ENCODE measurements at regions not wholly inside any gene's neighbourhood (a gene's known extent, or its start where the extent isn't known, plus 50 kb on each side); places are given as distances from the start of the nearest gene placed in this dataset.
"Not testable (repeated sequence)": the region's sequence is repeated elsewhere in the genome, so short reads cannot be mapped to it uniquely, and the experiment has no call there.

DNA sequence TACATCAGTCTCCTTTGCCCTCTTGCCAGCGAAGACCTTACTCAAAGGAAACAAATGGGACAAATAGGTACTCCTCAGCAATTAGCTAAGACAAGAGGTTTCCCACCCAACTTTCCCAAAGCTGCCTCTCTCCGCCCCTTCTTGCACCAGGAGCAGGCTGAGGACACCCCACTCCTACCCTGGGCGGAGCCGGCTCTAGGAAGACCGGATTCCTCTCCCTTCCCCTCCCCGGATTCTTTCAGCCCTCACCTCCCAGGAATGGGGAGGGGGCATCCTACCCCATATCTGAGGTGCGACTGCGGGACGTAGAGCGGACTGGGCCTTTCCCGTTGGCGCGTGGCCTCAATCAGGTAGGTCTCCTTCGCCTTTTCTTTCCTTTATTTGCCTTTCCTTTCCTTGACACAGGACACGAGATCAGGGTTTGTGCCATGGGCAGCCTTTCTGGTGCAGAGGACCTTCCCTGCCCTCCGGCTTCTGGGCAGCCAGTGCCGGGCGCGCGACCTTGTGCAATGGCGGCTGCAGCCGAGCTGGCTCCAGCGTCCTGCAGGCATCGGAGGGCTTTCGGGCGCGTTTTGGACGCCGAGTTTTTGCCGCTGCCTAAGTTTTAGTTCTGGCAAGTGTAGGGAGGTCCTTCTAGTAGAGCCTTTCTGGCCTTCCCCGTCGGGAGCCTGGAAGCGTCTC, 279.9 kb downstream of the PLS3 start:
- TF ChIP-seq, protein P1, sequence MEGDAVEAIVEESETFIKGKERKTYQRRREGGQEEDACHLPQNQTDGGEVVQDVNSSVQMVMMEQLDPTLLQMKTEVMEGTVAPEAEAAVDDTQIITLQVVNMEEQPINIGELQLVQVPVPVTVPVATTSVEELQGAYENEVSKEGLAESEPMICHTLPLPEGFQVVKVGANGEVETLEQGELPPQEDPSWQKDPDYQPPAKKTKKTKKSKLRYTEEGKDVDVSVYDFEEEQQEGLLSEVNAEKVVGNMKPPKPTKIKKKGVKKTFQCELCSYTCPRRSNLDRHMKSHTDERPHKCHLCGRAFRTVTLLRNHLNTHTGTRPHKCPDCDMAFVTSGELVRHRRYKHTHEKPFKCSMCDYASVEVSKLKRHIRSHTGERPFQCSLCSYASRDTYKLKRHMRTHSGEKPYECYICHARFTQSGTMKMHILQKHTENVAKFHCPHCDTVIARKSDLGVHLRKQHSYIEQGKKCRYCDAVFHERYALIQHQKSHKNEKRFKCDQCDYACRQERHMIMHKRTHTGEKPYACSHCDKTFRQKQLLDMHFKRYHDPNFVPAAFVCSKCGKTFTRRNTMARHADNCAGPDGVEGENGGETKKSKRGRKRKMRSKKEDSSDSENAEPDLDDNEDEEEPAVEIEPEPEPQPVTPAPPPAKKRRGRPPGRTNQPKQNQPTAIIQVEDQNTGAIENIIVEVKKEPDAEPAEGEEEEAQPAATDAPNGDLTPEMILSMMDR (IDR thresholded peaks at IDR 0.05; ENCODE audit: insufficient read depth, low read length): not testable (repeated sequence)
- TF ChIP-seq POLR2AphosphoS5, GABPA (IDR thresholded peaks at IDR 0.05; ENCODE audit: low read depth): not testable (repeated sequence)
- TF ChIP-seq, protein P2, sequence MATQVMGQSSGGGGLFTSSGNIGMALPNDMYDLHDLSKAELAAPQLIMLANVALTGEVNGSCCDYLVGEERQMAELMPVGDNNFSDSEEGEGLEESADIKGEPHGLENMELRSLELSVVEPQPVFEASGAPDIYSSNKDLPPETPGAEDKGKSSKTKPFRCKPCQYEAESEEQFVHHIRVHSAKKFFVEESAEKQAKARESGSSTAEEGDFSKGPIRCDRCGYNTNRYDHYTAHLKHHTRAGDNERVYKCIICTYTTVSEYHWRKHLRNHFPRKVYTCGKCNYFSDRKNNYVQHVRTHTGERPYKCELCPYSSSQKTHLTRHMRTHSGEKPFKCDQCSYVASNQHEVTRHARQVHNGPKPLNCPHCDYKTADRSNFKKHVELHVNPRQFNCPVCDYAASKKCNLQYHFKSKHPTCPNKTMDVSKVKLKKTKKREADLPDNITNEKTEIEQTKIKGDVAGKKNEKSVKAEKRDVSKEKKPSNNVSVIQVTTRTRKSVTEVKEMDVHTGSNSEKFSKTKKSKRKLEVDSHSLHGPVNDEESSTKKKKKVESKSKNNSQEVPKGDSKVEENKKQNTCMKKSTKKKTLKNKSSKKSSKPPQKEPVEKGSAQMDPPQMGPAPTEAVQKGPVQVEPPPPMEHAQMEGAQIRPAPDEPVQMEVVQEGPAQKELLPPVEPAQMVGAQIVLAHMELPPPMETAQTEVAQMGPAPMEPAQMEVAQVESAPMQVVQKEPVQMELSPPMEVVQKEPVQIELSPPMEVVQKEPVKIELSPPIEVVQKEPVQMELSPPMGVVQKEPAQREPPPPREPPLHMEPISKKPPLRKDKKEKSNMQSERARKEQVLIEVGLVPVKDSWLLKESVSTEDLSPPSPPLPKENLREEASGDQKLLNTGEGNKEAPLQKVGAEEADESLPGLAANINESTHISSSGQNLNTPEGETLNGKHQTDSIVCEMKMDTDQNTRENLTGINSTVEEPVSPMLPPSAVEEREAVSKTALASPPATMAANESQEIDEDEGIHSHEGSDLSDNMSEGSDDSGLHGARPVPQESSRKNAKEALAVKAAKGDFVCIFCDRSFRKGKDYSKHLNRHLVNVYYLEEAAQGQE (IDR thresholded peaks at IDR 0.05; ENCODE audit: insufficient replicate concordance, low read depth): not testable (repeated sequence)
